Stomach smooth muscle (tissue), 2 donors: ENCODE measurements at regions not wholly inside any gene's neighbourhood (a gene's known extent, or its start where the extent isn't known, plus 50 kb on each side); places are given as distances from the start of the nearest gene placed in this dataset.
"Not testable (repeated sequence)": the region's sequence is repeated elsewhere in the genome, so short reads cannot be mapped to it uniquely, and the experiment has no call there.

ENCODE experiments used
- H3K27ac ChIP-seq: one replicate; pipeline ENCODE4 v1.7.0; 2013; ENCODE audit warnings: mild to moderate bottlenecking, low read length, inconsistent platforms
- H3K27me3 ChIP-seq, 2 donors: one replicate each; pipeline ENCODE4 v1.7.0; 2013; ENCODE audit warnings: low read length in 2 of 2; ENCODE audit not compliant: insufficient read depth in 2 of 2, control insufficient read depth in 1 of 2
- H3K36me3 ChIP-seq, 2 donors: one replicate each; pipeline ENCODE4 v1.7.0; 2013; ENCODE audit warnings: low read length in 2 of 2; ENCODE audit not compliant: control insufficient read depth in 2 of 2, insufficient read depth in 2 of 2
- H3K4me1 ChIP-seq: one replicate; pipeline ENCODE4 v1.7.0; 2013; ENCODE audit warnings: low read length; ENCODE audit not compliant: control insufficient read depth, insufficient read depth
- H3K4me3 ChIP-seq, 2 donors: one replicate each; pipeline ENCODE4 v1.7.0; 2013; ENCODE audit warnings: low read length in 2 of 2
- H3K9ac ChIP-seq, 2 donors: one replicate each; pipeline ENCODE4 v1.7.0; 2013; ENCODE audit warnings: low read length in 2 of 2, mild to moderate bottlenecking in 1 of 2
- H3K9me3 ChIP-seq, 2 donors: one replicate each; pipeline ENCODE4 v1.7.0; 2013; ENCODE audit warnings: low read length in 2 of 2; ENCODE audit not compliant: control insufficient read depth in 2 of 2
- donor health status: healthy.
- donor health status: Pancreatic carcinoma.

DNA sequence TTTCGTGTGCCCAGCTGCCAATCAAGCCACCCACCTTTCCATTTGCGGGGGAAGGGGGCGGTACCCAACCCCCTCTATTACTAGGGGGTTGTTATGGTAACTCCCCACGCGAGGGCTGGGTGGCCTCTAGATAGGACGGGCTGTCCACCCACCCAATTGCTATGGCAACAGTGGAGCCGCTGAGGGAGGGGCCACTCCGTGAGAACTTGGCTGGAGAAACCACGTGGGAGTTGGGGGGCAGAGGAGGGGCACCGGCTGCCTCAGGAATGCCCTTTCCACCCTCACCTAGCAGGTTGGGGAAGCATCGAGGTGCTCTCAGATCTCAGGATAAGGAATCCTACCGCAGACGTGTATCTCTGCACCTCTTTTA, 220.0 kb upstream of the NOTCH2NLA start:
- not testable (repeated sequence) for H3K27ac ChIP-seq, H3K4me3 ChIP-seq, H3K36me3 ChIP-seq, H3K9me3 ChIP-seq, H3K4me1 ChIP-seq, H3K27me3 ChIP-seq, H3K9ac ChIP-seq

- H3K36me3 ChIP-seq, H3K4me3 ChIP-seq, H3K27me3 ChIP-seq, H3K9me3 ChIP-seq, H3K9ac ChIP-seq, H3K4me1 ChIP-seq, H3K27ac ChIP-seq: not testable (repeated sequence)
Measured at GRCh38 chr1:146448212-146448876, 219.5 kb upstream of the NOTCH2NLA start.

GRCh38 chr1:146443871-146444222, 215.0 kb upstream of the NOTCH2NLA start:
- H3K27ac ChIP-seq, H3K9ac ChIP-seq, H3K9me3 ChIP-seq, H3K36me3 ChIP-seq, H3K27me3 ChIP-seq, H3K4me1 ChIP-seq: not testable (repeated sequence)
- peak overlapping the region; percentile 49 to 64 for H3K4me3 ChIP-seq

- H3K4me3 ChIP-seq, H3K27ac ChIP-seq, H3K27me3 ChIP-seq, H3K4me1 ChIP-seq, H3K36me3 ChIP-seq, H3K9me3 ChIP-seq, H3K9ac ChIP-seq: not testable (repeated sequence)
Measured at GRCh38 chr1:146443088-146443870, 214.5 kb upstream of the NOTCH2NLA start.

GRCh38 chr1:146438543-146438942, 209.7 kb upstream of the NOTCH2NLA start:
- not testable (repeated sequence) for H3K27ac ChIP-seq, H3K4me1 ChIP-seq, H3K9me3 ChIP-seq, H3K27me3 ChIP-seq, H3K4me3 ChIP-seq, H3K36me3 ChIP-seq, H3K9ac ChIP-seq

GRCh38 chr1:146416642-146417041, 187.8 kb upstream of the NOTCH2NLA start:
- not testable (repeated sequence) for H3K27me3 ChIP-seq, H3K4me3 ChIP-seq, H3K9ac ChIP-seq, H3K27ac ChIP-seq, H3K9me3 ChIP-seq, H3K36me3 ChIP-seq, H3K4me1 ChIP-seq

- not testable (repeated sequence) for H3K9me3 ChIP-seq, H3K4me1 ChIP-seq, H3K27ac ChIP-seq, H3K4me3 ChIP-seq, H3K36me3 ChIP-seq, H3K9ac ChIP-seq, H3K27me3 ChIP-seq
Measured at GRCh38 chr1:146415017-146415416, 186.2 kb upstream of the NOTCH2NLA start.

GRCh38 chr1:146413911-146414310, 185.1 kb upstream of the NOTCH2NLA start:
- not testable (repeated sequence) for H3K9me3 ChIP-seq, H3K36me3 ChIP-seq, H3K4me1 ChIP-seq, H3K9ac ChIP-seq, H3K27me3 ChIP-seq, H3K27ac ChIP-seq, H3K4me3 ChIP-seq

GRCh38 chr1:146411923-146412322, 183.1 kb upstream of the NOTCH2NLA start:
- H3K9ac ChIP-seq, H3K36me3 ChIP-seq, H3K9me3 ChIP-seq, H3K4me1 ChIP-seq, H3K27ac ChIP-seq, H3K4me3 ChIP-seq, H3K27me3 ChIP-seq: not testable (repeated sequence)

DNA sequence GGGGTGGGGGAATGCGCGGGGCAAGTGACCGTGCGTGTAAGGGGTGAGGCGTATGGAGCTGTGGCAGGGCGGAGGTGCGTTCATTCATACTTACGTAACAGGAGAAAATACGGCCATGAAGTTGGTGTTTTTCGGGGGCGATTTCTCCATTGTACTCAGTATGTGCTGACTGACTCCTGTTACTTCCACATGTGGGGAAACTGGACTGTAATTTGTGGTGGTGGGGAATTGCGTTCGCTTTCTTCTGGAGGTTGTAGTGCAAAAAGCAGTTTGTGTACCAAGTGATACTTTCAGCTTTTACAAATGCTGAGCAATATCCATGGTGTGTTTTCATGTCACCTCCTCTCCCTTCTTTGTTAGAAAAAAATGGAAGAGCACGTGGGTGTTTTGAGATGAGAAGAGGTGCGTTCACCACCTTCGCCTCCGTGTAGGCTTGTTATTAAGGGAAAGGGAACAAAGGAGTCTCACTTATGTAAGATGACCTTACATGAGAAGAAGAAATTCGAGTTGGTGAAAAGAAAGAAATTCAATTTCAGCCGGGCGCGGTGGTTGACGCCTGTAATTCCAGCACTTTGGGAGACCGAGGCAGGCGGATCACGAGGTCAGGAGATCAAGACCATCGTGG, 181.1 kb upstream of the NOTCH2NLA start:
- Histone ChIP-seq H3K4me3 (peak overlapping the region; percentile 49 to 61), H3K27ac (peak overlapping the region; percentile 46), H3K9ac (peak overlapping the region; percentile 58 to 68)

GRCh38 chr1:146409116-146409801, 180.4 kb upstream of the NOTCH2NLA start:
- H3K27ac ChIP-seq: peak overlapping the region; percentile 46

More for the DNA sequence above, 181.1 kb upstream of the NOTCH2NLA start:
- not testable (repeated sequence) for H3K4me1 ChIP-seq, H3K9me3 ChIP-seq, H3K36me3 ChIP-seq, H3K27me3 ChIP-seq

More at GRCh38 chr1:146409116-146409801, 180.4 kb upstream of the NOTCH2NLA start:
- H3K9ac ChIP-seq, H3K27me3 ChIP-seq, H3K4me1 ChIP-seq, H3K9me3 ChIP-seq, H3K36me3 ChIP-seq: not testable (repeated sequence)
- H3K4me3 ChIP-seq: peak overlapping the region in 1 of 2 donors; percentile 40
